ENCODE measurements at regions not wholly inside any gene's neighbourhood (a gene's known extent, or its start where the extent isn't known, plus 50 kb on each side); places are given as distances from the start of the nearest gene placed in this dataset.

- intact Hi-C loops (cut with micrococcal nuclease; ENCODE audit: unreplicated experiment), result no loop called here
- H3K4me1 Mint-ChIP-seq (ENCODE audit: low read depth, unreplicated experiment), result no peaks in the 10 kb centered on the region
- BruUV-seq (replicated peaks), result no TSS peak
- peaks cover 6% of the 10 kb centered on the region for H3K9me3 Mint-ChIP-seq (ENCODE audit: low read depth, unreplicated experiment)
- H3K36me3 Mint-ChIP-seq (ENCODE audit: insufficient read depth, unreplicated experiment), result no peaks in the 10 kb centered on the region
- no peak overlapping the region for H3K4me3 Mint-ChIP-seq (ENCODE audit: low read depth, unreplicated experiment)
- H3K27me3 Mint-ChIP-seq (ENCODE audit: unreplicated experiment), result no peaks in the 10 kb centered on the region
- CTCF ChIA-PET, result no interaction called here
- H3K27ac Mint-ChIP-seq (ENCODE audit: unreplicated experiment), result no peak overlapping the region
- no peak for DNase-seq
- TF ChIP-seq CTCF (IDR thresholded peaks at IDR 0.05; ENCODE audit: unreplicated experiment), result no peak
Observed at GRCh38 chr10:62501547-62501946, 127.4 kb downstream of the ZNF365 start.

- H3K36me3 Mint-ChIP-seq (ENCODE audit: insufficient read depth, unreplicated experiment), result no peaks in the 10 kb centered on the region
- no peak for TF ChIP-seq CTCF (IDR thresholded peaks at IDR 0.05; ENCODE audit: unreplicated experiment)
- H3K27me3 Mint-ChIP-seq (ENCODE audit: unreplicated experiment), result no peaks in the 10 kb centered on the region
- no TSS peak for BruUV-seq (replicated peaks)
- no peaks in the 10 kb centered on the region for H3K4me1 Mint-ChIP-seq (ENCODE audit: low read depth, unreplicated experiment)
- CTCF ChIA-PET, result no interaction called here
- intact Hi-C loops (cut with micrococcal nuclease; ENCODE audit: unreplicated experiment), result no loop called here
- H3K4me3 Mint-ChIP-seq (ENCODE audit: low read depth, unreplicated experiment), result no peak overlapping the region
- no peak overlapping the region for H3K27ac Mint-ChIP-seq (ENCODE audit: unreplicated experiment)
- H3K9me3 Mint-ChIP-seq (ENCODE audit: low read depth, unreplicated experiment), result peaks cover 6% of the 10 kb centered on the region
- DNase-seq, result no peak
Observed at GRCh38 chr10:62502995-62503613, 128.9 kb downstream of the ZNF365 start.

GRCh38 chr10:62503872-62504271, 129.7 kb downstream of the ZNF365 start:
- intact Hi-C loops (cut with micrococcal nuclease; ENCODE audit: unreplicated experiment), result no loop called here
- no peak for DNase-seq
- CTCF ChIA-PET, result interaction anchor here (0.7 kb wide), 1 partner anchor 1921 kb away, joined by 9 read pairs; no protein-coding TSS in a partner anchor
- Mint-ChIP-seq H3K27ac (ENCODE audit: unreplicated experiment) (no peak overlapping the region), H3K4me3 (ENCODE audit: low read depth, unreplicated experiment) (no peak overlapping the region), H3K27me3 (ENCODE audit: unreplicated experiment) (no peaks in the 10 kb centered on the region), H3K4me1 (ENCODE audit: low read depth, unreplicated experiment) (no peaks in the 10 kb centered on the region), H3K9me3 (ENCODE audit: low read depth, unreplicated experiment) (peaks cover 6% of the 10 kb centered on the region), H3K36me3 (ENCODE audit: insufficient read depth, unreplicated experiment) (no peaks in the 10 kb centered on the region)
- BruUV-seq (replicated peaks), result no TSS peak
- TF ChIP-seq CTCF (IDR thresholded peaks at IDR 0.05; ENCODE audit: unreplicated experiment), result no peak

- Mint-ChIP-seq H3K36me3 (ENCODE audit: insufficient read depth, unreplicated experiment) (no peaks in the 10 kb centered on the region), H3K27ac (ENCODE audit: unreplicated experiment) (no peak overlapping the region), H3K9me3 (ENCODE audit: low read depth, unreplicated experiment) (peaks cover 6% of the 10 kb centered on the region), H3K4me1 (ENCODE audit: low read depth, unreplicated experiment) (peaks cover 8% of the 10 kb centered on the region), H3K4me3 (ENCODE audit: low read depth, unreplicated experiment) (no peak overlapping the region), H3K27me3 (ENCODE audit: unreplicated experiment) (no peaks in the 10 kb centered on the region)
- no TSS peak for BruUV-seq (replicated peaks)
- DNase-seq, result no peak
- TF ChIP-seq CTCF (IDR thresholded peaks at IDR 0.05; ENCODE audit: unreplicated experiment), result no peak
- intact Hi-C loops (cut with micrococcal nuclease; ENCODE audit: unreplicated experiment), result no loop called here
- CTCF ChIA-PET, result no interaction called here
Observed at GRCh38 chr10:62506371-62506770, 132.2 kb downstream of the ZNF365 start.

Data from Calu3 (cell line).